ENCODE measurements at regions not wholly inside any gene's neighbourhood (a gene's known extent, or its start where the extent isn't known, plus 50 kb on each side); places are given as distances from the start of the nearest gene placed in this dataset.
A peak's percentile ranks its signal among the peaks of the same experiment; 100 is the strongest.

DNA sequence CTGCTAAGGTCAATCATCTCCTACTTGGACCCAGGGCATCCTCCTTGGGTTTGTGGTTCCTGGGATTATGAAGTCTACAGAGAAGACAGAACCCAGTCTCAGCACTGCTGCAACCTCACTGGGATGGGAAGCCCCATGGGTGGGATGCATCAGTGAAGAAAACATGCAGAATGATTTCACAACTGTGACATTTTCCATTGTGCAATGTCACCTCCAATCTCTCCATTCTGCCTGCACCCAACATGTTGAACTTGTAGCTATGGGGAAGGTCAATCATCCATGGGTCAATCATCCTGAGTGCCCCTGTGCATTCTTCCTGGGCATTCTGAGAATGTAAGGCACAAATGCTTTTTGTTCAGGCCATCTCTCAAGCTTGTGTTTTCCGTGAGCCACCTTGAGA, 1004.4 kb upstream of the TMEM132C start:
- no peak for TF ChIP-seq CTCF (IDR thresholded peaks at IDR 0.05; ENCODE audit: control insufficient read depth, insufficient read depth, low read depth, low read length, missing control alignments)
- no peak overlapping the region for H3K4me3 ChIP-seq (ENCODE audit: control insufficient read depth, low read depth, low read length)
- DNase-seq (ENCODE audit: low read depth): no peak

DNA sequence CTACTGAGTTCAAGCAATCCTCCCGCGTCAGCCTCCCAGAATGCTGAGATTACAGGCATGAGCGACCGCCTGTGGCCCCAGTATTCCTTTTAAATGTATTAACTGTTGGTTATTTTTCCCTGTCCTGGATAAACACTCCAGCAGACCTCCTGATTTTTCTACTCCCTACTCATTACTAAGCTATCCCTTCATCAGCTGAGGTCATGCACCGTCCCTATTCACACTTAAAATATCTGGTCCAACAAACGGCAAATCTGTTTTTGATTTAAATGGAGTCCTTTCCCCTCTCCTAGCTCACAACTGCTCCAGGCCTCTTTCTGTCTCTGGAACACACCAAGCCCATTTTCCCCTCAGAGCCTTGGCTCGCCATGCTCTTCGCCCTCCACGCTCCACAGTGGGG, 1003.3 kb upstream of the TMEM132C start:
- no peak overlapping the region for H3K4me3 ChIP-seq (ENCODE audit: control insufficient read depth, low read depth, low read length)
- DNase-seq (ENCODE audit: low read depth): no peak
- no peak for TF ChIP-seq CTCF (IDR thresholded peaks at IDR 0.05; ENCODE audit: control insufficient read depth, insufficient read depth, low read depth, low read length, missing control alignments)

DNA sequence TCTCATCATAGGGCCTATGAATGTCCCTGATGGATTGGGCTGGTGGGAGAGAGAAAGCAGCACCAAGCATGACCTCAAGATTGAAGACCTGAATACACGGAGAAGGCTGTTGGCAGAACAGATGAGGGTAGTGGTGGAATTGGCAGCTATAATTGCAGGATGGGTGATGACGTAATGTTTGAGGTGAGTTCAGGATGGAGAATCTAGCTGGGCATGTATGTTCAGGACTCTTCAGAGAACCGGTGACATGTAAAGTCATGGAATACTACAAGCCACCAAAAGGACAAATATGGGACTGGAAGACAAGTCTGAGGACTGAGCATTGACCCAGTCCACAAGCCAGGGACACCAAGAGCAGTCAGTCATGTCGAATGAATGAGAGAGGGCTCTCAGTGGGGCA, 999.8 kb upstream of the TMEM132C start:
- no peak overlapping the region for H3K4me3 ChIP-seq (ENCODE audit: control insufficient read depth, low read depth, low read length)
- TF ChIP-seq CTCF (IDR thresholded peaks at IDR 0.05; ENCODE audit: control insufficient read depth, insufficient read depth, low read depth, low read length, missing control alignments): no peak
- no peak for DNase-seq (ENCODE audit: low read depth)

GRCh38 chr12:127268213-127268612, 998.8 kb upstream of the TMEM132C start:
- H3K4me3 ChIP-seq (ENCODE audit: control insufficient read depth, low read depth, low read length): no peak overlapping the region
- no peak for TF ChIP-seq CTCF (IDR thresholded peaks at IDR 0.05; ENCODE audit: control insufficient read depth, insufficient read depth, low read depth, low read length, missing control alignments)
- no peak for DNase-seq (ENCODE audit: low read depth)

- no peak for TF ChIP-seq CTCF (IDR thresholded peaks at IDR 0.05; ENCODE audit: control insufficient read depth, insufficient read depth, low read depth, low read length, missing control alignments)
- no peak for DNase-seq (ENCODE audit: low read depth)
- no peak overlapping the region for H3K4me3 ChIP-seq (ENCODE audit: control insufficient read depth, low read depth, low read length)
Observed at GRCh38 chr12:127268706-127269425, 998.1 kb upstream of the TMEM132C start.

GRCh38 chr12:127270193-127270592, 996.8 kb upstream of the TMEM132C start:
- DNase-seq (ENCODE audit: low read depth): peak; percentile 89
- no peak overlapping the region for H3K4me3 ChIP-seq (ENCODE audit: control insufficient read depth, low read depth, low read length)
- TF ChIP-seq CTCF (IDR thresholded peaks at IDR 0.05; ENCODE audit: control insufficient read depth, insufficient read depth, low read depth, low read length, missing control alignments): no peak
